ENCODE measurements at regions not wholly inside any gene's neighbourhood (a gene's known extent, or its start where the extent isn't known, plus 50 kb on each side); places are given as distances from the start of the nearest gene placed in this dataset.

GRCh38 chr6:9890893-9891292 is 524.0 kb downstream of the TFAP2A start:
- H3K4me1 Mint-ChIP-seq: no peaks in the 10 kb centered on the region
- H3K36me3 Mint-ChIP-seq: no peaks in the 10 kb centered on the region
- CTCF ChIA-PET: no interaction called here
- no peak for ATAC-seq
- H3K27me3 Mint-ChIP-seq: no peaks in the 10 kb centered on the region
- peaks cover 2% of the 10 kb centered on the region for H3K9me3 Mint-ChIP-seq (ENCODE audit: low read depth)
- H3K4me3 Mint-ChIP-seq: no peak overlapping the region
- no peak for DNase-seq
- H3K27ac Mint-ChIP-seq: no peak overlapping the region

GRCh38 chr6:9890469-9890868 is 524.4 kb downstream of the TFAP2A start:
- Mint-ChIP-seq H3K27ac (no peak overlapping the region), H3K9me3 (ENCODE audit: low read depth) (peaks cover 2% of the 10 kb centered on the region), H3K36me3 (no peaks in the 10 kb centered on the region), H3K4me1 (no peaks in the 10 kb centered on the region), H3K27me3 (no peaks in the 10 kb centered on the region), H3K4me3 (no peak overlapping the region)
- CTCF ChIA-PET: no interaction called here
- no peak for DNase-seq
- ATAC-seq: no peak

- no peak overlapping the region for H3K27ac Mint-ChIP-seq
- H3K9me3 Mint-ChIP-seq (ENCODE audit: low read depth): peaks cover 4% of the 10 kb centered on the region
- H3K4me1 Mint-ChIP-seq: no peaks in the 10 kb centered on the region
- H3K4me3 Mint-ChIP-seq: no peak overlapping the region
- DNase-seq (no peak), ATAC-seq (no peak)
- CTCF ChIA-PET: interaction anchor here (0.6 kb wide), 1 partner anchor 76 kb away, joined by 3 read pairs; no protein-coding TSS in a partner anchor
- H3K36me3 Mint-ChIP-seq: no peaks in the 10 kb centered on the region
- H3K27me3 Mint-ChIP-seq: no peaks in the 10 kb centered on the region
Measured at GRCh38 chr6:9878535-9878934, 536.3 kb downstream of the TFAP2A start.

GRCh38 chr6:9875605-9876353 is 539.1 kb downstream of the TFAP2A start:
- H3K9me3 Mint-ChIP-seq (ENCODE audit: low read depth): peaks cover 4% of the 10 kb centered on the region
- no peaks in the 10 kb centered on the region for H3K27me3 Mint-ChIP-seq
- no peaks in the 10 kb centered on the region for H3K36me3 Mint-ChIP-seq
- H3K4me1 Mint-ChIP-seq: no peaks in the 10 kb centered on the region
- DNase-seq (no peak), ATAC-seq (no peak)
- CTCF ChIA-PET: no interaction called here
- no peak overlapping the region for H3K4me3 Mint-ChIP-seq
- no peak overlapping the region for H3K27ac Mint-ChIP-seq

- Mint-ChIP-seq H3K4me3 (no peak overlapping the region), H3K27ac (no peak overlapping the region), H3K9me3 (ENCODE audit: low read depth) (peaks cover 29% of the 10 kb centered on the region), H3K4me1 (no peaks in the 10 kb centered on the region), H3K27me3 (no peaks in the 10 kb centered on the region), H3K36me3 (no peaks in the 10 kb centered on the region)
- DNase-seq (no peak), ATAC-seq (no peak)
- CTCF ChIA-PET: no interaction called here
Measured at GRCh38 chr6:9862603-9863167, 552.2 kb downstream of the TFAP2A start.

- H3K36me3 Mint-ChIP-seq: no peaks in the 10 kb centered on the region
- H3K4me3 Mint-ChIP-seq: no peak overlapping the region
- DNase-seq (no peak), ATAC-seq (no peak)
- CTCF ChIA-PET: no interaction called here
- no peak overlapping the region for H3K27ac Mint-ChIP-seq
- no peaks in the 10 kb centered on the region for H3K4me1 Mint-ChIP-seq
- peaks cover 24% of the 10 kb centered on the region for H3K9me3 Mint-ChIP-seq (ENCODE audit: low read depth)
- H3K27me3 Mint-ChIP-seq: no peaks in the 10 kb centered on the region
Measured at GRCh38 chr6:9851541-9852380, 563.1 kb downstream of the TFAP2A start.

GRCh38 chr6:9851006-9851405 is 563.9 kb downstream of the TFAP2A start:
- Mint-ChIP-seq H3K4me1 (no peaks in the 10 kb centered on the region), H3K36me3 (no peaks in the 10 kb centered on the region), H3K9me3 (ENCODE audit: low read depth) (peaks cover 25% of the 10 kb centered on the region), H3K27me3 (no peaks in the 10 kb centered on the region), H3K4me3 (no peak overlapping the region), H3K27ac (no peak overlapping the region)
- no peak for DNase-seq
- CTCF ChIA-PET: no interaction called here
- ATAC-seq: no peak

GRCh38 chr6:9848094-9848493 is 566.8 kb downstream of the TFAP2A start:
- Mint-ChIP-seq H3K27ac (no peak overlapping the region), H3K4me3 (no peak overlapping the region), H3K27me3 (no peaks in the 10 kb centered on the region), H3K9me3 (ENCODE audit: low read depth) (peaks cover 17% of the 10 kb centered on the region), H3K36me3 (no peaks in the 10 kb centered on the region), H3K4me1 (no peaks in the 10 kb centered on the region)
- CTCF ChIA-PET: no interaction called here
- no peak for ATAC-seq
- DNase-seq: no peak

- Mint-ChIP-seq H3K4me1 (no peaks in the 10 kb centered on the region), H3K27me3 (no peaks in the 10 kb centered on the region), H3K9me3 (ENCODE audit: low read depth) (peaks cover 13% of the 10 kb centered on the region), H3K36me3 (no peaks in the 10 kb centered on the region), H3K27ac (no peak overlapping the region), H3K4me3 (no peak overlapping the region)
- ATAC-seq: no peak
- no peak for DNase-seq
- CTCF ChIA-PET: no interaction called here
Measured at GRCh38 chr6:9841886-9842725, 572.8 kb downstream of the TFAP2A start.

GRCh38 chr6:9834233-9834632 is 580.6 kb downstream of the TFAP2A start:
- Mint-ChIP-seq H3K4me3 (no peak overlapping the region), H3K27ac (no peak overlapping the region), H3K27me3 (no peaks in the 10 kb centered on the region), H3K36me3 (no peaks in the 10 kb centered on the region), H3K9me3 (ENCODE audit: low read depth) (peaks cover 7% of the 10 kb centered on the region), H3K4me1 (no peaks in the 10 kb centered on the region)
- CTCF ChIA-PET: no interaction called here
- DNase-seq (no peak), ATAC-seq (no peak)

- CTCF ChIA-PET: no interaction called here
- DNase-seq (no peak), ATAC-seq (no peak)
- Mint-ChIP-seq H3K4me1 (no peaks in the 10 kb centered on the region), H3K27me3 (no peaks in the 10 kb centered on the region), H3K9me3 (ENCODE audit: low read depth) (peaks cover 2% of the 10 kb centered on the region), H3K4me3 (no peak overlapping the region), H3K36me3 (no peaks in the 10 kb centered on the region), H3K27ac (no peak overlapping the region)
Measured at GRCh38 chr6:9831783-9832182, 583.1 kb downstream of the TFAP2A start.

- ATAC-seq: no peak
Measured at GRCh38 chr6:9830808-9831207, 584.1 kb downstream of the TFAP2A start.

GRCh38 chr6:9825526-9825925 is 589.3 kb downstream of the TFAP2A start:
- ATAC-seq (no peak), DNase-seq (no peak)
- Mint-ChIP-seq H3K9me3 (ENCODE audit: low read depth) (peaks cover 2% of the 10 kb centered on the region), H3K27me3 (no peaks in the 10 kb centered on the region), H3K27ac (no peak overlapping the region), H3K4me3 (no peak overlapping the region), H3K36me3 (no peaks in the 10 kb centered on the region), H3K4me1 (no peaks in the 10 kb centered on the region)
- CTCF ChIA-PET: no interaction called here

More at GRCh38 chr6:9830808-9831207, 584.1 kb downstream of the TFAP2A start:
- no peaks in the 10 kb centered on the region for H3K36me3 Mint-ChIP-seq
- H3K4me1 Mint-ChIP-seq: no peaks in the 10 kb centered on the region
- H3K4me3 Mint-ChIP-seq: no peak overlapping the region
- peaks cover under 1% of the 10 kb centered on the region for H3K9me3 Mint-ChIP-seq (ENCODE audit: low read depth)
- no peaks in the 10 kb centered on the region for H3K27me3 Mint-ChIP-seq
- no peak overlapping the region for H3K27ac Mint-ChIP-seq
- no peak for DNase-seq
- CTCF ChIA-PET: no interaction called here

Data from activated CD8-positive, alpha-beta memory T cell treated with anti-CD3 and anti-CD28 coated beads, Interleukin-2, amount 10 ng/mL, durations not matched to agents 7 days and 5 days (primary cell).